ENCODE measurements at regions not wholly inside any gene's neighbourhood (a gene's known extent, or its start where the extent isn't known, plus 50 kb on each side); places are given as distances from the start of the nearest gene placed in this dataset.

DNA sequence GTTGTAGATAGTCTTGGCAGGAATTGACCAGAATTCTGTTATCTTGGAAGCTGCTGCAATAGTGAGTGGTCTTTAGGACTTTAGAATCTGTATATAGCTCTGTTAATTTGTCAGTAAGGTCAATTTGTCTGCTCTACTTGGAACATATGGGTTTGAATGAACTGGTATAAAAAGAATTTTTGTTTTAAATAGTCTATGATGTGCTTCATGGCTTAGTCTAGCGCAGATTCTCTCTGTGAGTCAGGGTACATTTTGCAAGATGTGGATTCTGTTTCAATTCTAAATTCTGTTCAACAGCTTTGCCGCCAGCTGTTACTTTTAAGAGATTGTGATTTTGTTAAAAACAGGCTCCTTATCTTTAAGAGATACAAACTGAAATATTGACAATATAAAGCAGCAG lies 135.9 kb upstream of the AGBL1 start:
- no peak for DNase-seq

DNA sequence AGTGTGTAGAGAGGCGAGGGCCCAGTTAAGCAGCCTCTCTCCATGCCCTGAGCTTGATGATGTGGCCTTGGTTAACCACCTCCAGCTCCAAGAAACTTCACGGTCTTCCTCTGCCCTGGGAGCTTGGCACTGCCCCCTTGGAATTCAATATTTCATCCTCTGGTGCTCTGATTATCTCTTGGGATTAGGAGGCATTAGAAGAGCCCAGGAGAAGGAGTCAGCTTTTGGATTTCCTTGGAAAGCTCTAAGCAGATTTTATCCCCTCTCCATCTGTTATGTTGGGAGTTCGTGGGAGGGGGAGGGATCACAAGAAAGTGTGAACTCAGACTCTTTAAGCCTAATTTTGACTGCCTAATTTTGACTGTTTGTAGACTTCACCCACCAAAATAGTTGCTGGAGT lies 132.7 kb upstream of the AGBL1 start:
- no peak for DNase-seq

DNA sequence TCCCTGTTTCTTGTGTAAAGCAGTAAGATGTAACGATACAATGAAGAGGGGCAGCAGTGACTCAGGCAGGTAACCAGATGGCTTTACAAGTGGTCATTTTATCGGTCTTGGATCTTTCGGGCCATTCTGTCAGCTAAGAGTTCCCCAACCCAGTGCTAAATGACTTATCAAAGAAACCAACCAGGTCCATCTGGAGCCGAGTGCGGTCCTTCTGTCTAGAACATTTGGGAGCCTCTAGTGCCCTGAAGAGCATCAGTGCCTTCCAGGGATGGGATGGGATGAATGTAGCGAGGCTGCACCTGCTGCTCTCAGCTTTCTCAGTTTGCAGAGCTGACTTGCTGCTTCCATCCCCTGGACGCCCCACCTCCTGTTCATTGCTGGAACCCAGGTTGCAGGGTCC lies 131.7 kb upstream of the AGBL1 start:
- no peak for DNase-seq

DNA sequence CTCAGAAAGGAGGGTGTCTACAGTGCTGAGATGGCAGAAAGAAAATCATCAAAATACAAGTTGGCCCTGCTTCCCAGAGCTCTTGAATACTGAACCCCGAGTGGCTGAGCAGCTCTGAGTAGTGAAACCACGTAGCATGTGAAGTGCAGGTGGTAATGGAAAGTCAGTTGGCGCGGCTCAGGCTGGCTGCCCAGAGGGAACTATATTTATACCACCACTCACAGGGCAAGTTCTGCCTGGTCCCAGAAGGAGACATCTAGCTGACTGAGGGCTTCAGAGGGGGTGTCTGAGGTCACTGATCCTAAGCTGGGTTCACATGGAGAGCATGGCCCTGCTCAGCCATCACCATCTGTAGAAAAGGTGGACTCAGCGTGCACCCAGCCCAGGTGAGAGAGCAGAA lies 129.6 kb upstream of the AGBL1 start:
- no peak for DNase-seq

DNA sequence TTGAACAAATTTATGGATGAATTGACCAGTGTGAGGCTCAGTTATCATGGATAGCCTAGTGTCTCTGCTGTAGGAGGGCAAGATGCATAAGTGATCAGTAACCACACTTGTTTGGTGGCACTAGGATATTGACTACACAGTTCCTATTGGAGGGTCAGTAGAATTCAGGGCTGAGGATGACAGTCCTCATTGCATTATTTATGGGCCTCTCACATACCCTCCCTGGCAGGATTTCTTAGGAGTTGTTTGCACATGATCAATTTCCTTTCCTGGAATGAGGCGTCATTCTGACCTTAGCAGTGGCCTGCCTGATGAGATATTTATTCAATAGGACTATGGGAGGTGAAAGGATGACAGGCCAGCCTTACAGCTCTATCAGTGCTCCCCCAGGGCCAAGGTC lies 125.1 kb upstream of the AGBL1 start:
- DNase-seq = no peak

DNA sequence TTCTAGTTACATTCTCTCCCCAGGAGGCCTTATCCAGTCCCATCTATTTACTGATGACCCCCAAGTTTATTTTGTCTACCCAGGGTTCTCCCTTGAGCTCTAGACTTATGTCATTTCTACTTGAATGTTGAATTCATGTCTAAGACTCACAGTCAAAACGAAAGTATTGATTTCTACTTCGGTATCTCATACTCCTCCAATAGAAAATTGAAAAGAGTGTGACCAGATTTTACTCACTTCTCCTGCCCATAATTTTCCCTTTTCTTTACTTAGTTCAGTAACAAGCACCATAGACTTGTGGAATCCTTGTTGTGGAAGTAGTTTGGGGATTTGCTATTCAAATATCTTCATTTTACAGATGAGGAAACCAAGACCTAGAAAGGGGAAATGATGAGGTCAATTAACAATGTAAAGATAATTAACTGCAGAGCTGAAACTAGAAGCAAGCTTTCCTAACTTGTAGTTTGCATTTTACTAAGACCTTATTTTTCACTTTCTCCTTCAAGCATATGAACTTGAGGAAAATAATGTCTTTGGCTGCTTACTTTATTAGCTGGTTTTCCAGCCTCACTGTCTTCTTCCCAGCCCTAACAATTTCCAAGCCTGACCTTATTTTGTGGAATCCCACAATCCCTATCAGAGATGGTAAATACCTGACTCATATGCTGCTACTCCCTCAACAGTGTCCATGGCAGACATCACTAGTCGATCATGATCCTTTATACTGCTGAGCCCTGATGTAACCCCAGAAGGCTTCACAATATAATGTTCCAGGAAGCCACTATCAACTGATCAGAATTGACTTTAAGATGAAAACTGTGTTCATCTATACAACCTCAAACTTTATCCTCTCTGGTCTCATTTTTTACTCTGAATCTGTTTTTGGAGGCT lies 123.9 kb upstream of the AGBL1 start:
- DNase-seq = no peak

DNA sequence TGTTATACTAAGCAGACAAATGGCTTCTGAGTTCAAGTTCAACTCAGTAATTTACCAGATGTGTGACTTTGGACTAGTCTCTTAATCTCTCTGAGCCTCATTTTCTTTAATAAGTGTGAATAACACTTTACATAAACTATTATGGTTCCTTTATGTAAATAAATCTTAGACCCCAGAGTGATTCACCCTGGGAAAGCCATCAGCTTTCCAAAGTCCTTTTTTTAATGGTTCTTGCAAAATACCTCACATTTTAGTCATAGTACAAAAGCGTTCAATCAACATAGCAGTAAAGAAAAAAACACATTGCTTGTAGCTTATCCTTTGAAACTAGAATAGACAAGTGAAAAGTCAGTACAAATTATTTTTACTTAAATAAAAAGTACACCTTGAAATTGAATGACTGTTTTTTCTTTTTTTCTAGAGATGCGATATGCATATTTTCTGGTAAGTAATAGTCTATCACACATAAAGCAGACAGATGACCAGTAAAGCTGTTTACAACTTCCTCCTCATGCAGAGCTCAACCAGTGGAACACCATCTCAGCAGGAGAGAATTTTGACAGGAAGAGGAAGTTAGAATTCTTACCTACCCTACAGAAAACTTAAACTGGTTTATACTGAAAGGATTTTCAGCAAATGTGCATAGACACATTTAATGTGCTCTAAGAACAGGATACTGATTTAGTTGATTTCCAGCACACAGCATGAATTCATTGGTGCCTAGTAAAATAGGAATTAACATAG lies 123.0 kb upstream of the AGBL1 start:
- DNase-seq = no peak

DNA sequence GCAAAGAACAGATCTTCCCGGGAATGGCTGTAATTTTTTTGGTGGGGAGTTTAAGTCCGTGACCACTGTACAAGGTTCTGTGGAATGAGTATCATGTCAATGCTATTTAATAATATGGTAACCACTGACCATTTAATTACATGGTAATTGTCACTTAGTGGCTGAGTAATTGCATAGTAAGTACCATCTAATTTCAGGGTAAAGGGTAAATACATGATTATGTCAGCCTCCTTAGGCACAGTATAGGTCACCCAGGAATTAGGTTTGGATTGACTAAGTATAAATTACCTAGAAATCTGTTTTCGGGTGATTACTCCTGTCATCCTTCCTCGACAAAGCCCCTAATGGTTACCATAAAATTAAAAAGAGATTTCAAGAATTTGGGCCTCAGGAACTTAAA lies 120.1 kb upstream of the AGBL1 start:
- DNase-seq = no peak

DNA sequence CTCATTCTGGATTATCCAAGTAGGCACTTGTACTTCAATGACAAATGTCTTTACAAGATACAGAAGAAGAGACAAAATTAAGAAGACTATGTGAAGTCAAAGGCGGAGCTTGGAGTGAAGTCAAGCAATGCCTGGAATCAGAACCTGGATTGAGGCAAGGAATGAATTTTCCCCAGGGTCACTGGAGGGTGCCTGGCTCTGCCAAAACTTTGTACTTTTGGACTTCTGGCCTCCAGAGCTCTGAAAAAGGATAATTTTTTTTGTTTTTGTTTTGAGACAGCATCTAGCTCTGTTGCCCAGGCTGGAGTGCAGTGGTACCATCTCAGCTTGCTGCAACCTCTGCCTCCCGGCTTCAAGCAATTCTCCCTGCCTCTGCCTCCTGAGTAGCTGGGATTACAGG lies 119.3 kb upstream of the AGBL1 start:
- no peak for DNase-seq

DNA sequence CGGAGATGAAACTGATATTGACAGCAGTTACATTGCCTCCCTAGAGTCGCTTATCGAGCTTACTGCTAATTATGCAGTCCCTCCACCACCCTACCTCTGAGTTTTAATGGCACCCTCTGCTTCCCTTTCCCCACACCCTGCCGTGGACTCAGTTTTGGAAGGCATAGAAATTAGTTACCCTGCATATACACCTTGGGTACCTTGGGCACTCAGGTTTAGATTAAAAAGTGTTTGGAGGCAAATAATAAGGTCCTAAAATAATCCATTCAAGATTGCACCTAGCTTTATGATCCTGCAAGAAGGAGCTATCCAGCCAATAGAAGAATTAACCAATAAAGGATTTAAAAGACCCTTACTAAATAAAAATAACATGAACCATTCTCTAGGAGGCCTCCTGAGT lies 117.8 kb upstream of the AGBL1 start:
- no peak for DNase-seq

DNA sequence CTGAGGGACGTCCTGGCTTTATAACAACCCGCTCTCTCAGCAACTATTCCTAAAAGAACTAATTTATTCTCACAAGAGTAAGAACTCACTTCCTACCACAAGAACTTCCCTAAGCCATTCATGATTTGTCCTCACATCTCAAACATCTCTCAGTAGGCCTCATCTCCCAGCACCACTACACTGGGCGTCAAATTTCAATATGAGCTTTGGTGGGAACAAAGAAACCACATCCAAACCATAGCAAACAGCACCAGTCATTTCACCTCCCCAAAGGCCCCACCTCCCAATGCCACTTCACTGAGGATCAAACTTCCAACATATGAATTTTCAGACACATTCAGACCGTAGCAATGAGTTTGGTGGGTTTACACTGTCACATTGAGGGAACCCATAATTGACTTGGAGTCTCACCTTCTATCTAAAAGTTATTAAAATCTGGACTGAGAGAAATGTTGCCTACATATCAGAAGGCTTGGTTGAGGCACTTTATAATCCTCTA lies 116.4 kb upstream of the AGBL1 start:
- DNase-seq = no peak

DNA sequence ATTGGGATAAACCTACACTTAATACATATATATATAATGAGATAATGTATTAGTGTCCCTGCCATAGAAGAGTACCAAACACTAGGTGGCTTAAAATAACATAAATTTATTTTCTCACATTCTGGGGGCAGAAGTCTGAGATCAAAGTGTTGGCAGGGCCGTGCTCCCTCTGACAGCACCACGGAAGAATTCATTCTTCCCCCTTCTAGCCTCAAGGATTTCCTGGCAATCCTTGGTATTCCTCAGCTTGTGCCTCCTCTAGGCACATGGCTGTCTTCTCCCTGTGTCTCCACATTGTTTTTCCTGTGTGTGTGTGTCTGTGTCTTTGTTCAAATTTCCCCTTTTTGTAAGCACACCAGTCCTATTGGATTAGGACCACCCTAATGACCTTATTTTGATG lies 115.2 kb upstream of the AGBL1 start:
- DNase-seq = no peak

DNA sequence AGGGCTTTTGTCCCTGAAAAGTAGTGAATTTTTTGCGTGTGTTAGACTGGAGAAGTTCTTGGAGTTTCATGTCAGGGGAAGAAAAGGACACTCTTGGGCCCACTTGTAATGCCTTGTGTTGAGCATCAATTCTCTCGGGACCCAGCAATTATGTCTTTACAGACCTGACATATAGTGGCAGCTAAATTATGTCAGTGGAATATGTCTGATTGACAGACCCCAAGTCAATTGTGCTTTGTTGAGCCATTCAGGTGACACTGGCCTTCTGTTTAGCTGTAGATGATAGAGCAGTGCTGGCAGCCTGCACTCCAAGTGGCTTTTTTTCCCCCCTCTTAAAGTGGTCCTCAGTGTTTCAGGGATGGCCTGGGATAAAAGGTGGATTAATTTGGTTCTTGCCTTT lies 112.1 kb upstream of the AGBL1 start:
- no peak for DNase-seq

DNA sequence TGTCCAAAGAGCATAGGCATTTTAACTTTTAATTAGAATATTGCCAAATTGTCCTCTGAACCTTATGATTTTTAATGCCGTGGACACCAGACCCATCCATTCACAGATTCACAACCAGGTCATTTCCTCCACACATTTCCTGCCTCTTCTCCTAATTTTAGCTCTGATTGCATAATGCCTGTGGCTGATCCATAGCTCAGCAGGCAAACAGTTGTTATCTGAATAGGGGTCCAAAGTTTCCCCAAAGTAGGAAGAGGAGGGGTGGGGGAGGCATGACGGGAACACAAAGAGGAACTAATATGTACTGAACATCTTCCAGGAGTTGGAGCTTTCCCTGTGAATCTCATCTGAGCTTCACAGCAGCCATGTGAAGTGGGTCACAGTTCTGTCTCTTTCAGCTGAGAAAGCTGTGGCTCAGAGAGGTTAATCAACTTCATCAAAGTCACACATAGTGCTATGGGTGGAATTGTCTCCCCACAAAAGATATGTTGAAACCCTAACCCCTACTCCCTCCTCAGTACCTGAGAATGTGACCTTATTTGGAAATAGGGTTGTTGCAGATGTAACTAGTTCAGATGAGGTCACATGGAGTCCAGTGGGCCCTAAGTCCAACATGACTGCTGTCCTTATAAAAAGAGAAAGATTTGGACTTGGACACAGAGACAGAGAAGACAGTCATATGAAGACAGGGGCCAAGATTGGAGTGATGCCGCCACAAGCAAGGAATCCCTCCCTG lies 106.7 kb upstream of the AGBL1 start:
- DNase-seq = no peak

DNA sequence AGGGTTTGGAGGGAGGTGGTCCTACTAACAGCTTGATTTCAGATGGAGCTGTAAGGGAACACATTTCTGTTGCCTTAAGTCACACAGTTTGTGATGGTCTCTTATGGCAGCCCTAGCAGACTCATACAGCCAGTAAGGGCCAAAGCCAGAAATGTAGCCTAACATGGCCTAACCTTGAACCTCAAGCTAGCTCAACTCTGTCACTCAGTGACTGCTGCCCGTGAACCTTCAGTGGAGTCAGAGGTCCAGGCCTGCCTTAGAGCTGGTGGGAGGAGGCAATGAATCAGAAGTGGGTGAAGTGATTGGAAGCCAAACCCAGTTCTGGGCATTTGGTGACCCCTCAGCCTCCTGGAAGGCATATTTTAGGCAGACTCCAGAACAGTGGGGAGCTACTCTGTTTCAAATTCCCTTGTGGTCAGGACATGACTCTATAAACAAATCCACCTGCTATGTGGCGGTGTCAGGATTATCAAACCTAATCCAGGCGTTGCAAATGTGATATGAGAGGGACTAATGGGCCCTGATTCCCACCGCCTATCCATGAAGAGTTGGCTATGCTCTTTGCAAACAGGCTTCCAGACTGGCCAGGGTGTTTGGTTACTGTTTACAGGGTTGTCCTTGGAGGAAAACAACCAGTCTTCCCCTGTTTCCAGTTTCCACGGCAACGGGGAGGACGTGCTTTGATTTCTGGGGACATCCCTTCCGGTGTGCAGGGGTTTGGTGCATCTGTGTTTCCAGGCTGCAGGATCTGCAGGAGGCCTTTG lies 105.9 kb upstream of the AGBL1 start:
- no peak for DNase-seq

DNA sequence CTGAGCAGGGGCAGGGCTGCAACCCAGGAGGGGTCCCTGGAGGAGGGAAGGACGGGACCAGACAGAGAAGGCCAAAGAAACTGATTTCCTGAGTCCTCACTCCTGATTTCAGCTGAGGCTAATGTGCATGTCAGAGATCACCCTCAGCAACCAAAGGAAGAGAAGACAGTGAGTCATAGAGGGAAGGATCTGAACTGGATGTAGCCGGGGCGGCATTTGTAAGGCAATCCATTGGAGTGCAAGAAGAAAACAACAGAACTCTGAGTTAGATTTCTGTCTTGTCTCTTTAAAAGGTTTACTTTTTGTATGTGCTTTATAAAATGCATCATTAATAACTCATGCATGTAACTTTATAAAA lies 105.3 kb upstream of the AGBL1 start:
- no peak for DNase-seq

DNA sequence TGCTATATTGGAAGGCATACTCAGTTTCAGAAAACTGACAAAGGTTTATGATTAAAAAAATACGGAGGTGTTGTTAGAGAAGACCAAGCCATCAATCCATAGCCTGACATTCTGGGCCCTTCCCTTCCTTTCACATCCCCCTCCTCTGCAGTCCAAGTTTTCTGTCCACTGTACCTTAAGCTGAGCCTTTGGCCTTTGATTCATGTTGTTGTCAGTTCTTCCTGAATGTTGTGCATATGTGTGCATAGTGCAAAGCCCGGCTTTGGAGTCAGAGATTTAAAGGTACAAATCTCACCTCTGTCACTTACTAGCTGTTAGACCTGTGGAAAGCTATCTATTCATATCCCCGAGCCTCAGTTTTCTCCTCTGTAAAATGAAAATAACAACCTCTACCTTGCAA lies 104.9 kb upstream of the AGBL1 start:
- no peak for DNase-seq

DNA sequence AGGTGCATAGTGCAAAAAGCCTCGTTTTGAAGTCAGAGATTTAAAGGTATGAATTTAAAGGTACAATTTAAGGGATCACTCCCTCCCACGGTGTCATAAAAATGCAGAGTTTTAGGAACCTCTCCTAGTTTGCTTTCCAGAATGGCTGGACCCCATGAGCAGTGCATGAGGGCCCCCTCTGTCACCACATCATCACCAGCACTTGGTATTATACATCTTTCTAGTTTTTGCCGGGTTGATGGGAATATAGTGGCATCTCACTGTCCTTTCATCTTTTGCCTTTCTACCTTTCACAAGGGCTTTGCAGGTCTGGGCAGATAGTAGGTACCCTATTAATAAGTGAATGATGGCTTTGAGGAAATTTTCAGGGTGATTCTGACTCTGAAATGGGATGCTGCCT lies 103.6 kb upstream of the AGBL1 start:
- no peak for DNase-seq

DNA sequence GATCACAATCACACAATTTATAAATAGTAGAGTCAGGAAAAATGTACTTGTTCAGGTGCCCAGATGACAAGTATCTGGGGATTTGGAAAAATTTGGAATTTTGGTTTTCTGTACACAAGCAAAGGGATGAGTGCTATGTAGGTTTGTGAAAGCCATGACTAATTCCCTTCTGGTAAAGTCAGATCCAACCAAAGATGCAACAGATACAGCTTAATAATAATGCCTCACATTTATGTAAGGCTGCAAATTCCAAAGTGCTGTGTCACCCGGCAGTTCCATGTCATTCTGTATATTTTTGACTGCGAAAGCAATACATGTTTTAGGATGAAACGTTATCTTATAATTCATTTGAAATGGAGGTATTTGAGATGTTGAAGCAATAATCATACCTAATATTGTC lies 102.7 kb upstream of the AGBL1 start:
- DNase-seq = no peak

DNA sequence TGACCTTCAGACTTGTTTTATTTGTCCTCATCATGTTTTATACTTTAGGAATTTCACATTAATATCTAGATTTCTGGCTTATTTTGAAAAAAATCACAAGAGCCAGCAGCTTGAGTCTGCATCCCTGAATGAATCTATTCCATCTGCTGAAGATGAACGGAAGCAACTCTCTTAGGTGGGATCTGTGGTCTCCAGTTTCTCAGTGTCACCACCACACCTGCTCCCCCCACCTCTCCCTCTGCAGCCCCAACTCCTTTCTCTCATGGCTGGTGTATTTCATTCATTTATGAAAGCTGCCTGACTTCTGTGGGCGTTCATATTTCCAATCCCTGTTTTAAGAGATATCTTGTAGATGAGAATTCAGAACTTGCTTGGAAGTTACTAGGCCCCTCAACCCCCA lies 102.1 kb upstream of the AGBL1 start:
- no peak for DNase-seq

DNA sequence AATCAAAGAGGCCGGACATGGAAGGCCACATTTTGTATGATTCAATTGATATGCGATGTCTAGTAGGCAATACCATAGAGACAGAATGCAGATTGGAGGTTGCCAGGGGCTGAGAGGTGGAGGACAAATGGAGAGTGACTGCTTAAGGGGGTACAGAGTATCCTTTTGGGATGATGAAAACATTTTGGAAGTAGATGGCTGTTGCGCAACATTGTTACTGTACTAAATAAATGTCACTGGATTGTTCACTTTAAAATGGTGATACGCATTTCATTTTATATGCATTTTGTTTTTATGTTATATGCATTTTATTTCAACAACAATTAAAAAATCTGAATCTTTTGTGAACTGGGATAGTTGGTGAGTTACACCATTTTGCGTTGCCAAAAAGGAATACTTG lies 99.7 kb upstream of the AGBL1 start:
- DNase-seq = no peak

DNA sequence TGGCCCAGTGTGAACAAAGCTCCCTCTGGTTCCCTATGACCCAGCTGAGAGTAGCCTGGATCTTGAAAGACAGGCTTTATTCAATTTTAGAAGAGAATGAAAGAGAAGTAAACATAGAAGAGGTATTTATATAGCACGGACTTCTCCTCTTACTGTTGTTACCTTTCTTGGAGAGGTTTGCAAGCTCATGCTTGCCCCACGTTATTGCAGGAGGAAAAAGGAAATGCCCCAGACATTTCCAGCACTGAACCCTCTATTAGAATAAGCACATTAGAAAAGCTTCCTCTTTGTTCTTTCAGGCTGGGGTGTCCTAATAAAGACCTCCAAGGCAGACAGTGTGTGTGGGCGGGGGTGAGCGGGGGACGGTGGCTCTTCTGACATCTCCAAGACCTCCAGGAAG lies 98.7 kb upstream of the AGBL1 start:
- no peak for DNase-seq

DNA sequence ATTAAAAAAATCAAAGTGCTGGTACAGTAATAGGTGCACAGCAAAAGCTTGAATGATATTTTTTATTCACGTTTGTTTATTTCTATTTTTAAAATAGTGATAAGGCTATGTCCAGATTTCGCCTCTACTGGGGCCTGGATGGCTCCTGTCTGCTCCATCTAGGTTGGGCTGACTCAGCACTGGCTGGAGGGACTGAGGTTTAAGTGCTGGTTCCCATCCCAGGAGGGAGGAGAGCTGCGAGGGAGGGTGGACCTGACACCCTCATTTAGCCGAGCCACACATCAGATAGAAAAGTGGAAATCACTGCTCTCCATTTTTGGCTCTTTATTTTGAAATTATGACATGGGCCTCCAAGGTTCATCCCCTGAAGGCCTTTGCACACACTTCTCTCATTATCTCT lies 95.4 kb upstream of the AGBL1 start:
- DNase-seq = no peak
